OCI-LY7 (cell line): ENCODE measurements at regions not wholly inside any gene's neighbourhood (a gene's known extent, or its start where the extent isn't known, plus 50 kb on each side); places are given as distances from the start of the nearest gene placed in this dataset.
"Not testable (repeated sequence)": the region's sequence is repeated elsewhere in the genome, so short reads cannot be mapped to it uniquely, and the experiment has no call there.

Source experiments
- CTCF ChIP-seq: fragments of 200-600 bp; sonication (generic); conservative IDR thresholded peaks from 2 replicates; pipeline ENCODE4 v1.5.1; 2014; ENCODE audit warnings: mild to moderate bottlenecking, antibody characterized with exemption, low read length, moderate library complexity, mixed read lengths
- EZH2phosphoT487 ChIP-seq: fragments of 200-600 bp; sonication (generic); IDR thresholded peaks from 2 replicates; pipeline ENCODE4 v1.6.1; 2018; ENCODE audit warnings: low read depth, borderline replicate concordance, mild to moderate bottlenecking, mixed run types, antibody characterized with exemption, low read length, moderate library complexity, mixed read lengths

- not testable (repeated sequence) for TF ChIP-seq CTCF, EZH2phosphoT487
Measured at GRCh38 chr9:110132531-110132930, 75.4 kb downstream of the C9orf152 start.
